GM10266 (cell line): ENCODE measurements at regions not wholly inside any gene's neighbourhood (a gene's known extent, or its start where the extent isn't known, plus 50 kb on each side); places are given as distances from the start of the nearest gene placed in this dataset.

Experiments
- DNase-seq: peaks from one replicate; pipeline ENCODE4 v3.0.0; 2012; ENCODE audit errors: extremely low spot score
- CTCF ChIP-seq: IDR thresholded peaks from 2 replicates; pipeline ENCODE4 v1.5.1; 2012; ENCODE audit warnings: mild to moderate bottlenecking, low read depth; ENCODE audit not compliant: control insufficient read depth, insufficient read depth; ENCODE audit errors: missing control alignments

- DNase-seq: no peak
- no peak for TF ChIP-seq CTCF
Measured at GRCh38 chr7:46360296-46360695, 439.2 kb upstream of the IGFBP3 start.

- no peak for DNase-seq
- no peak for TF ChIP-seq CTCF
Measured at GRCh38 chr7:46357851-46358250, 436.8 kb upstream of the IGFBP3 start.

- DNase-seq: no peak
- TF ChIP-seq CTCF: no peak
Measured at GRCh38 chr7:46357290-46357689, 436.2 kb upstream of the IGFBP3 start.

- no peak for DNase-seq
- no peak for TF ChIP-seq CTCF
Measured at GRCh38 chr7:46356371-46356770, 435.3 kb upstream of the IGFBP3 start.

- no peak for TF ChIP-seq CTCF
- DNase-seq: no peak
Measured at GRCh38 chr7:46355331-46355730, 434.3 kb upstream of the IGFBP3 start.

- peak; percentile 40 for DNase-seq
Measured at GRCh38 chr7:46352004-46352954, 431.2 kb upstream of the IGFBP3 start.

GRCh38 chr7:46349490-46349889 is 428.4 kb upstream of the IGFBP3 start:
- no peak for TF ChIP-seq CTCF
- no peak for DNase-seq

More at GRCh38 chr7:46352004-46352954, 431.2 kb upstream of the IGFBP3 start:
- peak; percentile 73 for TF ChIP-seq CTCF
